ENCODE measurements at regions not wholly inside any gene's neighbourhood (a gene's known extent, or its start where the extent isn't known, plus 50 kb on each side); places are given as distances from the start of the nearest gene placed in this dataset.

DNA sequence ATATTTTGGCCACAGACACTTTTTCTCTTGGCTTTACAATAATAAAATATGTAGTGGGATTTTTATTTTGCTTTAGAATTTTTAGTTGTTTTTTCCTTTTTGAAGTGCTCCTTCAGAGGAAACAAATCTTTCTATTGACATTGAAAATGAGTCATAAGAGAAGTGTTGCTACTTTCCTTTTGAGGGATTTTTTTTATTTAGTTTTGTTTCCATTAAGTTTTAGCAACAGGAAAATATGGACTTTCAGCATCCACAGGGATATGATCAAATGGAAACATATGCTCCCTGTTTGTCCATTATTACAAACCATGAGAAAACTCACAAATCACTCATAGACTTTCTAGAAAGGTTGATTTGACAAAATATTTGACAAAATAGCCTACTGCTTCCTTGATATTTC lies 65.3 kb upstream of the BMP2 start:
- TF ChIP-seq REST (IDR thresholded peaks at IDR 0.05) = no peak
- no peak for TF ChIP-seq HNF4A (conservative IDR thresholded peaks at IDR 0.05)
- TF ChIP-seq, protein P1, sequence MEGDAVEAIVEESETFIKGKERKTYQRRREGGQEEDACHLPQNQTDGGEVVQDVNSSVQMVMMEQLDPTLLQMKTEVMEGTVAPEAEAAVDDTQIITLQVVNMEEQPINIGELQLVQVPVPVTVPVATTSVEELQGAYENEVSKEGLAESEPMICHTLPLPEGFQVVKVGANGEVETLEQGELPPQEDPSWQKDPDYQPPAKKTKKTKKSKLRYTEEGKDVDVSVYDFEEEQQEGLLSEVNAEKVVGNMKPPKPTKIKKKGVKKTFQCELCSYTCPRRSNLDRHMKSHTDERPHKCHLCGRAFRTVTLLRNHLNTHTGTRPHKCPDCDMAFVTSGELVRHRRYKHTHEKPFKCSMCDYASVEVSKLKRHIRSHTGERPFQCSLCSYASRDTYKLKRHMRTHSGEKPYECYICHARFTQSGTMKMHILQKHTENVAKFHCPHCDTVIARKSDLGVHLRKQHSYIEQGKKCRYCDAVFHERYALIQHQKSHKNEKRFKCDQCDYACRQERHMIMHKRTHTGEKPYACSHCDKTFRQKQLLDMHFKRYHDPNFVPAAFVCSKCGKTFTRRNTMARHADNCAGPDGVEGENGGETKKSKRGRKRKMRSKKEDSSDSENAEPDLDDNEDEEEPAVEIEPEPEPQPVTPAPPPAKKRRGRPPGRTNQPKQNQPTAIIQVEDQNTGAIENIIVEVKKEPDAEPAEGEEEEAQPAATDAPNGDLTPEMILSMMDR (IDR thresholded peaks at IDR 0.05; ENCODE audit: low read depth, low read length, missing input control) = no peak
- no peak for TF ChIP-seq RXRA (IDR thresholded peaks at IDR 0.05)
- TF ChIP-seq TAF1 (conservative IDR thresholded peaks at IDR 0.05) = no peak
- no peak for TF ChIP-seq ATF3 (IDR thresholded peaks at IDR 0.05)
